ENCODE measurements at regions not wholly inside any gene's neighbourhood (a gene's known extent, or its start where the extent isn't known, plus 50 kb on each side); places are given as distances from the start of the nearest gene placed in this dataset.

DNA sequence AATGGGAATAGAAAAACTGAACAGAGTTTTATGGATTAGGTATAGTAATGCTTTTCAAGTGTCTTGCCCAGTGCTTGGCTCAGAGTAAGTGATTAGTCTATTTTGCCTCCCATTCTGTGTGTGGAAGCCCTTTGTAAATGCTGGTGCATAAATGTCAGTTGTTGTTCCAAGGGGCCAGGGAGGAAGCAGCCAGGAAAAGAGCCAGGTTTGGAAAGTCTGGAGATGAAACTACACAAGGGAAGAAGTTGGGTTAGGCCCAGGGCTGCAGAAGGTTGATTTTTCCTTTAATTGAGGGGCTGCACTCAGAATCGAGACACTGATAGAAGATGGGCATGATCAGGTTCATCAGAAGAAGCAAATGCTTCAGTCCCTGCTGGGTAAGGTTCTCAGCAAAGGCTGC is 484.0 kb downstream of the OLFM4 start:
- TF ChIP-seq CTCF (IDR thresholded peaks at IDR 0.05) (no peak), POLR2AphosphoS5 (IDR thresholded peaks at IDR 0.05) (no peak)

Measured in upper lobe of left lung (tissue), 4 donors.